Smooth muscle cell (in vitro differentiated cells): ENCODE measurements at regions not wholly inside any gene's neighbourhood (a gene's known extent, or its start where the extent isn't known, plus 50 kb on each side); places are given as distances from the start of the nearest gene placed in this dataset.

Source experiments
- DNase-seq: peaks from one replicate; lab custom pipeline; 2025; ENCODE audit not compliant: unreplicated experiment; lab: John Stamatoyannopoulos, UW
- H2AFZ ChIP-seq: fragments of 200-600 bp; sonication (generic); 2 replicates; pipeline ENCODE4 v1.6.0; 2016; ENCODE audit warnings: antibody characterized with exemption, low read depth, mild to moderate bottlenecking
- H3F3A ChIP-seq: fragments of 200-600 bp; sonication (generic); 2 replicates; pipeline ENCODE4 v1.6.0; 2017; ENCODE audit warnings: antibody characterized with exemption, low read depth
- H3K27ac ChIP-seq: fragments of 200-600 bp; sonication (generic); 2 replicates; pipeline ENCODE4 v1.5.1; 2016; ENCODE audit warnings: low read depth, mild to moderate bottlenecking
- H3K27me3 ChIP-seq: fragments of 200-600 bp; sonication (generic); 2 replicates; pipeline ENCODE4 v1.6.1; 2016; ENCODE audit warnings: low read depth, mild to moderate bottlenecking
- H3K36me3 ChIP-seq: fragments of 200-600 bp; sonication (generic); 2 replicates; pipeline ENCODE4 v1.5.1; 2016; ENCODE audit warnings: low read depth
- H3K4me1 ChIP-seq: fragments of 200-600 bp; sonication (generic); 2 replicates; pipeline ENCODE4 v1.5.1; 2016; ENCODE audit warnings: low read depth
- H3K4me2 ChIP-seq: fragments of 200-600 bp; sonication (generic); 2 replicates; pipeline ENCODE4 v1.6.0; 2016; ENCODE audit warnings: mild to moderate bottlenecking
- H3K4me3 ChIP-seq: fragments of 200-600 bp; sonication (generic); 2 replicates; pipeline ENCODE4 v1.5.1; 2016; ENCODE audit warnings: mild to moderate bottlenecking
- H3K79me2 ChIP-seq: fragments of 200-600 bp; sonication (generic); 2 replicates; pipeline ENCODE4 v1.6.0; 2016; ENCODE audit warnings: low read depth, mild to moderate bottlenecking
- H3K9ac ChIP-seq: fragments of 200-600 bp; sonication (generic); 2 replicates; pipeline ENCODE4 v1.6.0; 2016; ENCODE audit warnings: low read depth
- H3K9me3 ChIP-seq: fragments of 200-600 bp; sonication (generic); replicated peaks from 2 replicates; pipeline ENCODE4 v1.5.1; 2016; ENCODE audit warnings: low read depth
- H4K20me1 ChIP-seq: fragments of 200-600 bp; sonication (generic); 2 replicates; pipeline ENCODE4 v1.6.0; 2016; ENCODE audit warnings: low read depth
- CTCF ChIP-seq: fragments of 200-600 bp; sonication (generic); IDR thresholded peaks from 2 replicates; pipeline ENCODE4 v1.5.1; 2017; ENCODE audit warnings: borderline replicate concordance, mild to moderate bottlenecking, antibody characterized with exemption; ENCODE audit not compliant: insufficient read depth, poor library complexity, severe bottlenecking
- WGBS: methylation state at CpG from one replicate; pipeline ENCODE4 v1.1.7; 2016; ENCODE audit warnings: low lambda C conversion rate; 5-methylcytosine and 5-hydroxymethylcytosine counted together

- H3K9me3 ChIP-seq, result no peaks in the 10 kb centered on the region
- H3F3A ChIP-seq, result no peaks in the 10 kb centered on the region
- no peaks in the 10 kb centered on the region for H3K79me2 ChIP-seq
- DNase-seq, result no peak
- no peaks in the 10 kb centered on the region for H4K20me1 ChIP-seq
- H3K27ac ChIP-seq, result no peak overlapping the region
- TF ChIP-seq CTCF, result no peak
- H3K4me3 ChIP-seq, result no peak overlapping the region
- peaks cover 6% of the 10 kb centered on the region for H3K4me1 ChIP-seq
- no peaks in the 10 kb centered on the region for H3K27me3 ChIP-seq
- H2AFZ ChIP-seq, result no peak overlapping the region
- no peaks in the 10 kb centered on the region for H3K36me3 ChIP-seq
- H3K9ac ChIP-seq, result no peak overlapping the region
- H3K4me2 ChIP-seq, result no peak overlapping the region
Observed at GRCh38 chr3:30169487-30169886, 436.9 kb upstream of the TGFBR2 start.

- no peak overlapping the region for H3K4me3 ChIP-seq
- no peak for TF ChIP-seq CTCF
- no peak overlapping the region for H3K4me2 ChIP-seq
- 79% methylated on average over 2 of the region's 2 CpGs for WGBS
- no peaks in the 10 kb centered on the region for H3K79me2 ChIP-seq
- H3F3A ChIP-seq, result no peaks in the 10 kb centered on the region
- peaks cover 6% of the 10 kb centered on the region for H3K4me1 ChIP-seq
- H3K27me3 ChIP-seq, result no peaks in the 10 kb centered on the region
- H3K9ac ChIP-seq, result no peak overlapping the region
- H2AFZ ChIP-seq, result no peak overlapping the region
- no peak overlapping the region for H3K27ac ChIP-seq
- H3K36me3 ChIP-seq, result no peaks in the 10 kb centered on the region
- no peaks in the 10 kb centered on the region for H4K20me1 ChIP-seq
- H3K9me3 ChIP-seq, result no peaks in the 10 kb centered on the region
- DNase-seq, result no peak
Observed at GRCh38 chr3:30170681-30171438, 435.5 kb upstream of the TGFBR2 start.

- no peaks in the 10 kb centered on the region for H3F3A ChIP-seq
- H4K20me1 ChIP-seq, result no peaks in the 10 kb centered on the region
- no peak overlapping the region for H2AFZ ChIP-seq
- no peak for DNase-seq
- no peaks in the 10 kb centered on the region for H3K36me3 ChIP-seq
- no peaks in the 10 kb centered on the region for H3K79me2 ChIP-seq
- no peak overlapping the region for H3K4me3 ChIP-seq
- no peaks in the 10 kb centered on the region for H3K27me3 ChIP-seq
- H3K4me2 ChIP-seq, result no peak overlapping the region
- TF ChIP-seq CTCF, result no peak
- no peak overlapping the region for H3K9ac ChIP-seq
- no peak overlapping the region for H3K27ac ChIP-seq
- H3K9me3 ChIP-seq, result no peaks in the 10 kb centered on the region
- no peaks in the 10 kb centered on the region for H3K4me1 ChIP-seq
Observed at GRCh38 chr3:30174357-30174756, 432.0 kb upstream of the TGFBR2 start.
